ENCODE measurements at regions not wholly inside any gene's neighbourhood (a gene's known extent, or its start where the extent isn't known, plus 50 kb on each side); places are given as distances from the start of the nearest gene placed in this dataset.

DNA sequence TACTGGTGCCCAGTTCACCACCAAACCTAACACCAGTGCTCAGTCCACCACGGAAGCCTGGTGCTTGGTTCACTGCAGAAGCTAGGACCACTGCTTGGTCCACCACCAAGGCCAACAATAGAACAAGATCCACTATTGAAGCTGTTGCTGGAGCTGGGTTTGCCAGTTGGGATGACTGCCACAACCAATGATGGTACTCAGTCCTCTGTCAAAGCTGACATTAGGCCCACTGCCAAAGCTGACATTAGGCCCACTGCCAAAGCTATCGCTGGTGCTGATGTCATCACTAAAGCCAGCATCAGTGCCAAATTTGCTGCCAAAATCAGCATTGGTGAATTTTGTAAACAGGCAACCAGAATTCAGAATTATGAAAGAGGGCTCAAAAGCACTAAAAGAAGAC lies 1850.2 kb upstream of the RAG2 start:
- H3K36me3 ChIP-seq = no peaks in the 10 kb centered on the region
- H3K9me3 ChIP-seq = no peaks in the 10 kb centered on the region
- no peak overlapping the region for H3K27ac ChIP-seq
- no peaks in the 10 kb centered on the region for H3K4me1 ChIP-seq
- no peaks in the 10 kb centered on the region for H3K27me3 ChIP-seq
- TF ChIP-seq POLR2A (IDR thresholded peaks at IDR 0.05) = no peak
- TF ChIP-seq, protein P1, sequence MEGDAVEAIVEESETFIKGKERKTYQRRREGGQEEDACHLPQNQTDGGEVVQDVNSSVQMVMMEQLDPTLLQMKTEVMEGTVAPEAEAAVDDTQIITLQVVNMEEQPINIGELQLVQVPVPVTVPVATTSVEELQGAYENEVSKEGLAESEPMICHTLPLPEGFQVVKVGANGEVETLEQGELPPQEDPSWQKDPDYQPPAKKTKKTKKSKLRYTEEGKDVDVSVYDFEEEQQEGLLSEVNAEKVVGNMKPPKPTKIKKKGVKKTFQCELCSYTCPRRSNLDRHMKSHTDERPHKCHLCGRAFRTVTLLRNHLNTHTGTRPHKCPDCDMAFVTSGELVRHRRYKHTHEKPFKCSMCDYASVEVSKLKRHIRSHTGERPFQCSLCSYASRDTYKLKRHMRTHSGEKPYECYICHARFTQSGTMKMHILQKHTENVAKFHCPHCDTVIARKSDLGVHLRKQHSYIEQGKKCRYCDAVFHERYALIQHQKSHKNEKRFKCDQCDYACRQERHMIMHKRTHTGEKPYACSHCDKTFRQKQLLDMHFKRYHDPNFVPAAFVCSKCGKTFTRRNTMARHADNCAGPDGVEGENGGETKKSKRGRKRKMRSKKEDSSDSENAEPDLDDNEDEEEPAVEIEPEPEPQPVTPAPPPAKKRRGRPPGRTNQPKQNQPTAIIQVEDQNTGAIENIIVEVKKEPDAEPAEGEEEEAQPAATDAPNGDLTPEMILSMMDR (IDR thresholded peaks at IDR 0.05) = no peak
- intact Hi-C loops (cut with DNase I; ENCODE audit: low total_unique reads) = no loop called here
- no peak for DNase-seq
- no peak overlapping the region for H3K4me3 ChIP-seq

DNA sequence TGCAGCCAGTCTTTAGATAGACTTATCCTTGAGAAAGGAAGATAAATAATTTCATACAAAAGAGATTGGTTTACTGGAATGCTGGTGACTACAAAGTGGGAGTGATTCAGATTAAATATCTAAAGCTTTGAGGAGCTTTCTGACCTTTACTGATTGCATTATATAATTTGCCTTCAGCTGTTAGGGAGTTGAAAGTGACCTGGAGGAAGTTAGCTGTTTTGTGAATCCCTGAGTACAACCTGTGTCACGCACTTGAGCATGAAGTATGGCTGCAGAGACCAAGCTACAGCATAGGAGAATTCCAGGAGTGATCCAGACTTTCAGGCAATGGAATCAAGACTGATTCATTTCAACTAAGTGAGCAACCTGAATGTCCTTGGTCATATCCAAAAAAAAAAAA lies 1848.3 kb upstream of the RAG2 start:
- Histone ChIP-seq H3K36me3 (no peaks in the 10 kb centered on the region), H3K4me1 (no peaks in the 10 kb centered on the region), H3K27me3 (no peaks in the 10 kb centered on the region), H3K4me3 (no peak overlapping the region), H3K27ac (no peak overlapping the region), H3K9me3 (no peaks in the 10 kb centered on the region)
- intact Hi-C loops (cut with DNase I; ENCODE audit: low total_unique reads) = no loop called here
- no peak for DNase-seq
- TF ChIP-seq POLR2A (IDR thresholded peaks at IDR 0.05) = no peak
- TF ChIP-seq, protein P1 (IDR thresholded peaks at IDR 0.05) = no peak

DNA sequence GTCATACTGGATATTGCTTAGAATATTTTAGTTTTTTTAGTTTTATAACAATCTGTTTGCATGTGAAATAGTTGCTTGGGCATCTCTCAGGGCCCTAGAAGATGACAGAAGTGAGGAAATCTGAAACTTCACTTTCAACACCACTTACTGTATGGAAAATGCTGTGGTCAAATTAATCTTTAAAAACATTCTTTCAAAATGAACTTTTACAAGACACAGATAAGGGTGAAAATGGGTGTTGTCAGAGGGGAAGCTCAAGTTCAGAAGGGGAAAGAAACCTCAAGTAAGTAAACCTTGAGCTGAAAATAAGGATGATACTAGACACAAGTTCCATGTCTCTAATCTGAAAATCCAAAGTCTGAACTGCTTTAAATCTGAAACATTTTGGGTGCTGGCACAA lies 1840.1 kb upstream of the RAG2 start:
- Histone ChIP-seq H3K36me3 (no peaks in the 10 kb centered on the region), H3K4me1 (no peaks in the 10 kb centered on the region), H3K27ac (no peak overlapping the region), H3K4me3 (no peak overlapping the region), H3K9me3 (no peaks in the 10 kb centered on the region), H3K27me3 (no peaks in the 10 kb centered on the region)
- intact Hi-C loops (cut with DNase I; ENCODE audit: low total_unique reads) = no loop called here
- TF ChIP-seq, protein P1 (IDR thresholded peaks at IDR 0.05) = no peak
- no peak for TF ChIP-seq POLR2A (IDR thresholded peaks at IDR 0.05)
- no peak for DNase-seq

DNA sequence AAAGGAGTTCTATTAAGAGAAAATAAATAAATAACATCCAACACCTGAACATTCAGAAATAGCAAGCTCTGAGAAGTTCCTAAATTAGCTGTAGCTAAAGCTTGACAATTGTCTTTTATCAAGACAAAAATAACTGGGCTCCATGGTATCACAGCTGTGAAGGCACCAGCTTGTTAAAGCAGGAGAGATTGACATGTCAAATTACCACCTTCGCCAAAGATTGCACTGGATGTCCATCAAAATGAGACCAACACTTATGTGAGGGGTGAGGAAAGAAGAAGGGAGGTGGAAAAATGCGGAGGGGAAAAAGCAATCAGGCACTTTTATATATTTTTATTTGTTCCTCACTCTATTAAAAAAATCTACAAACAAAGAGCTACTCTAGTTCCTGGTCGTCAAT lies 1827.5 kb upstream of the RAG2 start:
- Histone ChIP-seq H3K27me3 (no peaks in the 10 kb centered on the region), H3K4me3 (no peak overlapping the region), H3K4me1 (no peaks in the 10 kb centered on the region), H3K36me3 (no peaks in the 10 kb centered on the region), H3K9me3 (no peaks in the 10 kb centered on the region), H3K27ac (no peak overlapping the region)
- no peak for DNase-seq
- intact Hi-C loops (cut with DNase I; ENCODE audit: low total_unique reads) = no loop called here
- no peak for TF ChIP-seq POLR2A (IDR thresholded peaks at IDR 0.05)
- TF ChIP-seq, protein P1 (IDR thresholded peaks at IDR 0.05) = no peak

DNA sequence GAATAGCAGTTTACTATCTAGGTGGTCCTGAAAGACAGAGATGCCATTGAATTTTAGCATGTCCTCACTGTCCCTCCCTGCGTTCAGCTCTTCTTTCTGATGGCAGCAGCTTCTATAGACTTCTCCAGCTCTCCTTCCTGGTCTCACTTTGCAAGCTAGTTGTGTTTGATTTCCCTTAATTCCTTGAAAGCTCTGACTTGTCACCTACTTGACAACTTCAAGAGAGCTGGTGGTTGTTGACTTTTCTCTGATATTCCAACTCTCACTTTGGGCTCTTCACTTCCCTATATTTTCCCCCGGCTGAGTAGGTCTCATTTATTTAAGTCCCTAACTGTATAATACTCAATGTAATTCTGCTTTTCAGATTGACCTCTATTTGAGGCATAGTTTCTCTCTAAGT lies 1825.0 kb upstream of the RAG2 start:
- Histone ChIP-seq H3K27me3 (no peaks in the 10 kb centered on the region), H3K9me3 (no peaks in the 10 kb centered on the region), H3K36me3 (no peaks in the 10 kb centered on the region), H3K4me3 (no peak overlapping the region), H3K27ac (no peak overlapping the region), H3K4me1 (no peaks in the 10 kb centered on the region)
- TF ChIP-seq, protein P1 (IDR thresholded peaks at IDR 0.05) = no peak
- no peak for TF ChIP-seq POLR2A (IDR thresholded peaks at IDR 0.05)
- intact Hi-C loops (cut with DNase I; ENCODE audit: low total_unique reads) = no loop called here
- no peak for DNase-seq

Data from uterus (tissue), 3 donors.